K562 (cell line): ENCODE measurements at regions not wholly inside any gene's neighbourhood (a gene's known extent, or its start where the extent isn't known, plus 50 kb on each side); places are given as distances from the start of the nearest gene placed in this dataset.

ENCODE experiments used
- CTBP1 ChIP-seq: fragments of 450-650 bp; IDR thresholded peaks from 2 replicates; pipeline ENCODE4 v1.6.1; 2016; ENCODE audit warnings: borderline replicate concordance
- ELF1 ChIP-seq: fragments of 200-800 bp; sonication (Bioruptor generic); IDR thresholded peaks from 2 replicates; pipeline ENCODE4 v1.6.1; 2016; ENCODE audit warnings: missing genetic modification characterization, missing compliant biosample characterization
- ELF4 ChIP-seq: fragments of 450-650 bp; formaldehyde crosslinking; IDR thresholded peaks from 2 replicates; pipeline ENCODE4 v1.4.0; 2022; ENCODE audit warnings: missing genetic modification characterization
- ETV1 ChIP-seq: fragments of 450-650 bp; conservative IDR thresholded peaks from 2 replicates; pipeline ENCODE4 v1.6.1; 2016; ENCODE audit warnings: missing genetic modification characterization, control low read depth, low read depth, missing compliant biosample characterization
- FOXM1 ChIP-seq, 2 experiments: fragments of 450-650 bp in 1 of 2; sonication (generic) in 1 of 2; formaldehyde crosslinking in 1 of 2; IDR thresholded peaks; 2 replicates each; pipeline versions ENCODE4 v1.6.1 to v1.9.0; 2017 to 2022; ENCODE audit warnings: low read depth in 2 of 2, mild to moderate bottlenecking in 2 of 2, missing genetic modification reagents in 1 of 2, moderate library complexity in 1 of 2
- GABPA ChIP-seq: fragments of 200-800 bp; sonication (Bioruptor generic); conservative IDR thresholded peaks from 2 replicates; pipeline ENCODE4 v1.6.1; 2016; ENCODE audit warnings: low read depth, missing genetic modification characterization, missing compliant biosample characterization
- HDAC2 ChIP-seq: fragments of 450-650 bp; IDR thresholded peaks from 2 replicates; pipeline ENCODE4 v1.6.1; 2016; ENCODE audit warnings: mild to moderate bottlenecking
- HNRNPH1 ChIP-seq: fragments of 200-400 bp; formaldehyde crosslinking; optimal IDR thresholded peaks from 2 replicates; pipeline ENCODE3; 2017; ENCODE audit warnings: low read depth, mild to moderate bottlenecking, low read length, moderate library complexity
- ILK ChIP-seq: fragments of 450-650 bp; IDR thresholded peaks from 2 replicates; pipeline ENCODE4 v1.6.1; 2016; ENCODE audit warnings: missing genetic modification characterization, low read depth, mild to moderate bottlenecking, missing compliant biosample characterization, moderate library complexity, borderline replicate concordance
- JUND ChIP-seq, 2 experiments: IDR thresholded peaks; 2 replicates in 1 of 2; 3 replicates in 1 of 2; pipeline ENCODE4 v1.6.1; 2011; ENCODE audit warnings: borderline replicate concordance in 2 of 2, low read depth in 2 of 2, low read length in 2 of 2, improper control_type of control experiment in 1 of 2, missing biosample characterization in 1 of 2, missing genetic modification characterization in 1 of 2, missing genetic modification reagents in 1 of 2
- LEF1 ChIP-seq: fragments of 450-650 bp; IDR thresholded peaks from 2 replicates; pipeline ENCODE4 v1.6.1; 2016; ENCODE audit warnings: mild to moderate bottlenecking
- MTA1 ChIP-seq: fragments of 450-650 bp; IDR thresholded peaks from 2 replicates; pipeline ENCODE4 v1.6.1; 2017; ENCODE audit warnings: borderline replicate concordance
- NR2C1 ChIP-seq, 2 experiments: fragments of 450-650 bp; IDR thresholded peaks; 2 replicates each; pipeline ENCODE4 v1.6.1; 2017; ENCODE audit warnings: mild to moderate bottlenecking in 2 of 2, antibody characterized with exemption in 1 of 2, inconsistent platforms in 1 of 2, missing compliant biosample characterization in 1 of 2, missing genetic modification characterization in 1 of 2
- NR2C2 ChIP-seq, 2 experiments: fragments of 200-800 bp in 1 of 2; sonication (Bioruptor generic) in 1 of 2; sonication (generic) in 1 of 2; formaldehyde crosslinking in 1 of 2; IDR thresholded peaks; 2 replicates each; pipeline versions ENCODE4 v1.6.1 to v1.8.0; 2016 to 2022; ENCODE audit warnings: mild to moderate bottlenecking in 1 of 2, missing compliant biosample characterization in 1 of 2, missing genetic modification characterization in 1 of 2, missing genetic modification reagents in 1 of 2
- SMAD4 ChIP-seq: fragments of 250-450 bp; sonication (Bioruptor Pico); conservative IDR thresholded peaks from 2 replicates; pipeline ENCODE4 v1.8.0; 2021; ENCODE audit warnings: inconsistent platforms, mild to moderate bottlenecking, moderate library complexity
- ZNF175 ChIP-seq: fragments of 200-800 bp; sonication (Bioruptor generic); IDR thresholded peaks from 2 replicates; pipeline ENCODE4 v1.6.1; 2016; ENCODE audit warnings: low read depth, mild to moderate bottlenecking, missing genetic modification characterization, missing compliant biosample characterization
- ZNF184 ChIP-seq: sonication (generic); formaldehyde crosslinking; IDR thresholded peaks from 2 replicates; pipeline ENCODE4 v1.5.0; 2020; ENCODE audit warnings: missing genetic modification reagents
- ZNF551 ChIP-seq: fragments of 250-450 bp; sonication (Bioruptor Pico); IDR thresholded peaks from 2 replicates; pipeline ENCODE4 v1.5.0; 2021; ENCODE audit warnings: mild to moderate bottlenecking, moderate library complexity
- ZNF561 ChIP-seq: fragments of 450-650 bp; formaldehyde crosslinking; conservative IDR thresholded peaks from 2 replicates; pipeline ENCODE4 v1.4.0; 2020; ENCODE audit warnings: mild to moderate bottlenecking, moderate library complexity
- TF ChIP-seq, protein P1 (sequence below): sonication (generic); IDR thresholded peaks from 2 replicates; pipeline ENCODE4 v1.6.1; 2016
- TF ChIP-seq, protein P2 (sequence below): sonication (generic); formaldehyde crosslinking; IDR thresholded peaks from 2 replicates; pipeline ENCODE4 v1.8.0; 2022; ENCODE audit warnings: mild to moderate bottlenecking, missing genetic modification reagents

DNA sequence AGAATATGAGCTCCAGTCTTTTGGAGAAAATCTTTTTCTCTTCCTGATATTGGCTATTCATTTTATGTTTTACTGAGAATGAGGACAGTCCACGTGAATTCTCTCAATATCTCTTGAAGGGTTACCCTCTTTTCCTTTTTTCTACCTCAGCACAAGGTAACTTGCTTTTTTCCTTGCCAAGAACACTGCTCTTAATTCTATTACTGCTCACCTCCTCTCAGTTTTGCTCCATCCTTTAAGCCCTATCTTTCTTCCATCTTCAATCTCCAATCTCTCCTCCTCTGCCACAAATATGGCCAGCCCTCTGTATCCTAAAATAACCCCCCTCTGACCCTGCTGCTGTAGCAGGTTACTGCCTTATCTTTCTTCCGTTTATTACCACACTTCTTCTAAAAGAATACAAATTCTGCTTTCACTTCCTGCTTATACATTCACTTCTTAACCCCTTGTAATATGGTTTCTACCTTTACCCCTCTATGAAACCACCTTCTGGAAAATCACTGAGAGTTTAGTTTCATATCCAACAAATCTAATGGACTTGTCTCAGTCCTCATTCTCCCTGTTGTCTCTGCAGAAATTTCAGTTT is 89.0 kb downstream of the NFKBIZ start (continued):
- TF ChIP-seq JUND (IDR thresholded peaks at IDR 0.05; ENCODE audit: borderline replicate concordance, low read depth, low read length) (0 out of 2 replicates have a peak, but pooled peaks have one; percentile 13), JUND (tag; IDR thresholded peaks at IDR 0.05; ENCODE audit: borderline replicate concordance, low read depth, low read length) (0 out of 3 replicates have a peak, but pooled peaks have one; percentile 21), ELF1 (peak; percentile 51; the same call in 1 of the 2 replicates), MTA1 (peak; percentile 47; the same call in 1 of the 2 replicates), ZNF184 (CRISPR knock-in tag) (no peak), NR2C2 (CRISPR knock-in tag; IDR thresholded peaks at IDR 0.05) (no peak), NR2C2 (tag; IDR thresholded peaks at IDR 0.05) (peak; percentile 76), ZNF175 (CRISPR knock-in tag) (0 out of 2 replicates have a peak, but pooled peaks have one; percentile 38), ZNF551 (no peak), SMAD4 (CRISPR knock-in tag) (no peak), ZNF561 (CRISPR knock-in tag) (no peak), CTBP1 (peak; percentile 59; the same call in 1 of the 2 replicates), GABPA (peak; percentile 36; the same call in 1 of the 2 replicates), HNRNPH1 (no peak), ETV1 (peak; percentile 88), ILK (tag) (no peak), ELF4 (0 out of 2 replicates have a peak, but pooled peaks have one; percentile 17), NR2C1 (IDR thresholded peaks at IDR 0.05) (peak; percentile 47; the same call in 1 of the 2 replicates), NR2C1 (tag; IDR thresholded peaks at IDR 0.05) (peak; percentile 62), FOXM1 (IDR thresholded peaks at IDR 0.05; ENCODE audit: low read depth) (peak; percentile 56; the same call in 1 of the 2 replicates), FOXM1 (CRISPR knock-in tag; IDR thresholded peaks at IDR 0.05; ENCODE audit: low read depth) (no peak), LEF1 (peak; percentile 66; the same call in 1 of the 2 replicates), HDAC2 (peak; percentile 51; the same call in 1 of the 2 replicates)
- TF ChIP-seq, protein P1, sequence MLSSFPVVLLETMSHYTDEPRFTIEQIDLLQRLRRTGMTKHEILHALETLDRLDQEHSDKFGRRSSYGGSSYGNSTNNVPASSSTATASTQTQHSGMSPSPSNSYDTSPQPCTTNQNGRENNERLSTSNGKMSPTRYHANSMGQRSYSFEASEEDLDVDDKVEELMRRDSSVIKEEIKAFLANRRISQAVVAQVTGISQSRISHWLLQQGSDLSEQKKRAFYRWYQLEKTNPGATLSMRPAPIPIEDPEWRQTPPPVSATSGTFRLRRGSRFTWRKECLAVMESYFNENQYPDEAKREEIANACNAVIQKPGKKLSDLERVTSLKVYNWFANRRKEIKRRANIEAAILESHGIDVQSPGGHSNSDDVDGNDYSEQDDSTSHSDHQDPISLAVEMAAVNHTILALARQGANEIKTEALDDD, result 0 out of 2 replicates have a peak, but pooled peaks have one; percentile 25
- TF ChIP-seq, protein P2, sequence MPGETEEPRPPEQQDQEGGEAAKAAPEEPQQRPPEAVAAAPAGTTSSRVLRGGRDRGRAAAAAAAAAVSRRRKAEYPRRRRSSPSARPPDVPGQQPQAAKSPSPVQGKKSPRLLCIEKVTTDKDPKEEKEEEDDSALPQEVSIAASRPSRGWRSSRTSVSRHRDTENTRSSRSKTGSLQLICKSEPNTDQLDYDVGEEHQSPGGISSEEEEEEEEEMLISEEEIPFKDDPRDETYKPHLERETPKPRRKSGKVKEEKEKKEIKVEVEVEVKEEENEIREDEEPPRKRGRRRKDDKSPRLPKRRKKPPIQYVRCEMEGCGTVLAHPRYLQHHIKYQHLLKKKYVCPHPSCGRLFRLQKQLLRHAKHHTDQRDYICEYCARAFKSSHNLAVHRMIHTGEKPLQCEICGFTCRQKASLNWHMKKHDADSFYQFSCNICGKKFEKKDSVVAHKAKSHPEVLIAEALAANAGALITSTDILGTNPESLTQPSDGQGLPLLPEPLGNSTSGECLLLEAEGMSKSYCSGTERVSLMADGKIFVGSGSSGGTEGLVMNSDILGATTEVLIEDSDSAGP (CRISPR knock-in tag), result no peak
